ENCODE measurements at regions not wholly inside any gene's neighbourhood (a gene's known extent, or its start where the extent isn't known, plus 50 kb on each side); places are given as distances from the start of the nearest gene placed in this dataset.
"Not testable (repeated sequence)": the region's sequence is repeated elsewhere in the genome, so short reads cannot be mapped to it uniquely, and the experiment has no call there.

GRCh38 chr10:45160271-45160670 is 155.1 kb downstream of the OR13A1 start:
- Histone ChIP-seq H3K9me3 (ENCODE audit: insufficient read depth, low read length, severe bottlenecking) (no peaks in the 10 kb centered on the region), H3K27ac (ENCODE audit: low read length) (no peak overlapping the region), H3K79me2 (ENCODE audit: insufficient read depth, low read length) (no peaks in the 10 kb centered on the region), H3K9ac (ENCODE audit: low read depth, low read length) (no peak overlapping the region), H3K4me3 (ENCODE audit: low read depth in 1 of 2, low read length in 2 of 2) (no peak overlapping the region), H3K4me1 (ENCODE audit: insufficient read depth, low read length) (no peaks in the 10 kb centered on the region), H3K4me2 (ENCODE audit: insufficient read depth, low read length) (no peak overlapping the region), H4K20me1 (ENCODE audit: insufficient read depth, low read length) (no peaks in the 10 kb centered on the region), H3K36me3 (ENCODE audit: insufficient read depth, low read length) (no peaks in the 10 kb centered on the region), H2AFZ (ENCODE audit: low read depth, low read length) (no peak overlapping the region), H3K27me3 (ENCODE audit: insufficient read depth, low read length, poor library complexity) (no peaks in the 10 kb centered on the region)
- DNase-seq, result no peak
- no peak for TF ChIP-seq CTCF (IDR thresholded peaks at IDR 0.05; ENCODE audit: borderline replicate concordance, extremely low read depth, low read length, poor library complexity, severe bottlenecking)
- TF ChIP-seq EZH2 (IDR thresholded peaks at IDR 0.05; ENCODE audit: borderline replicate concordance, low read depth, low read length, severe bottlenecking), result no peak
- ATAC-seq (ENCODE audit: insufficient read depth, low read depth), result no peak

GRCh38 chr10:45163315-45163975 is 152.0 kb downstream of the OR13A1 start:
- Histone ChIP-seq H3K27ac (ENCODE audit: low read length) (no peak overlapping the region), H4K20me1 (ENCODE audit: insufficient read depth, low read length) (no peaks in the 10 kb centered on the region), H3K27me3 (ENCODE audit: insufficient read depth, low read length, poor library complexity) (no peaks in the 10 kb centered on the region), H3K79me2 (ENCODE audit: insufficient read depth, low read length) (no peaks in the 10 kb centered on the region), H3K4me1 (ENCODE audit: insufficient read depth, low read length) (no peaks in the 10 kb centered on the region), H3K9ac (ENCODE audit: low read depth, low read length) (no peak overlapping the region), H2AFZ (ENCODE audit: low read depth, low read length) (no peak overlapping the region), H3K4me3 (ENCODE audit: low read depth in 1 of 2, low read length in 2 of 2) (no peak overlapping the region), H3K9me3 (ENCODE audit: insufficient read depth, low read length, severe bottlenecking) (no peaks in the 10 kb centered on the region), H3K4me2 (ENCODE audit: insufficient read depth, low read length) (no peak overlapping the region), H3K36me3 (ENCODE audit: insufficient read depth, low read length) (no peaks in the 10 kb centered on the region)
- DNase-seq (no peak), ATAC-seq (ENCODE audit: insufficient read depth, low read depth) (no peak)
- no peak for TF ChIP-seq EZH2 (IDR thresholded peaks at IDR 0.05; ENCODE audit: borderline replicate concordance, low read depth, low read length, severe bottlenecking)
- no peak for TF ChIP-seq CTCF (IDR thresholded peaks at IDR 0.05; ENCODE audit: borderline replicate concordance, extremely low read depth, low read length, poor library complexity, severe bottlenecking)

GRCh38 chr10:45175520-45176118 is 139.8 kb downstream of the OR13A1 start:
- not testable (repeated sequence) for ATAC-seq (ENCODE audit: insufficient read depth, low read depth); H3K27ac ChIP-seq (ENCODE audit: low read length); DNase-seq; H3K4me1 ChIP-seq (ENCODE audit: insufficient read depth, low read length); H3K4me2 ChIP-seq (ENCODE audit: insufficient read depth, low read length); H3K9me3 ChIP-seq (ENCODE audit: insufficient read depth, low read length, severe bottlenecking); H2AFZ ChIP-seq (ENCODE audit: low read depth, low read length); H3K9ac ChIP-seq (ENCODE audit: low read depth, low read length); H3K79me2 ChIP-seq (ENCODE audit: insufficient read depth, low read length); H3K4me3 ChIP-seq (ENCODE audit: low read depth in 1 of 2, low read length in 2 of 2); H4K20me1 ChIP-seq (ENCODE audit: insufficient read depth, low read length); H3K27me3 ChIP-seq (ENCODE audit: insufficient read depth, low read length, poor library complexity); H3K36me3 ChIP-seq (ENCODE audit: insufficient read depth, low read length)

GRCh38 chr10:45179691-45180090 is 135.7 kb downstream of the OR13A1 start:
- Histone ChIP-seq H3K9ac (ENCODE audit: low read depth, low read length) (no peak overlapping the region), H2AFZ (ENCODE audit: low read depth, low read length) (no peak overlapping the region), H3K27me3 (ENCODE audit: insufficient read depth, low read length, poor library complexity) (no peaks in the 10 kb centered on the region)

More at GRCh38 chr10:45179691-45180090, 135.7 kb downstream of the OR13A1 start:
- DNase-seq (no peak), ATAC-seq (ENCODE audit: insufficient read depth, low read depth) (no peak)
- Histone ChIP-seq H3K4me3 (ENCODE audit: low read depth in 1 of 2, low read length in 2 of 2) (no peak overlapping the region), H3K79me2 (ENCODE audit: insufficient read depth, low read length) (no peaks in the 10 kb centered on the region), H3K36me3 (ENCODE audit: insufficient read depth, low read length) (no peaks in the 10 kb centered on the region), H3K4me2 (ENCODE audit: insufficient read depth, low read length) (no peak overlapping the region), H4K20me1 (ENCODE audit: insufficient read depth, low read length) (no peaks in the 10 kb centered on the region), H3K4me1 (ENCODE audit: insufficient read depth, low read length) (no peaks in the 10 kb centered on the region), H3K27ac (ENCODE audit: low read length) (no peak overlapping the region), H3K9me3 (ENCODE audit: insufficient read depth, low read length, severe bottlenecking) (no peaks in the 10 kb centered on the region)
- no peak for TF ChIP-seq CTCF (IDR thresholded peaks at IDR 0.05; ENCODE audit: borderline replicate concordance, extremely low read depth, low read length, poor library complexity, severe bottlenecking)
- no peak for TF ChIP-seq EZH2 (IDR thresholded peaks at IDR 0.05; ENCODE audit: borderline replicate concordance, low read depth, low read length, severe bottlenecking)
